HG02588 (cell line): ENCODE measurements at regions not wholly inside any gene's neighbourhood (a gene's known extent, or its start where the extent isn't known, plus 50 kb on each side); places are given as distances from the start of the nearest gene placed in this dataset.
"Not testable (repeated sequence)": the region's sequence is repeated elsewhere in the genome, so short reads cannot be mapped to it uniquely, and the experiment has no call there.

ENCODE experiments used
- ATAC-seq: cut with Tn5 transposase; IDR thresholded peaks from one replicate; pipeline ENCODE4 v1.9.1; 2021; ENCODE audit warnings: mild to moderate bottlenecking, moderate library complexity; ENCODE audit not compliant: unreplicated experiment

GRCh38 chr6:62819640-62820039 lies 391.6 kb upstream of the FKBP1C start:
- no peak for ATAC-seq

- ATAC-seq = no peak
These were observed 402.5 kb upstream of the FKBP1C start for GRCh38 chr6:62808565-62809293.

- ATAC-seq = no peak
These were observed 405.8 kb upstream of the FKBP1C start for GRCh38 chr6:62805431-62805830.

GRCh38 chr6:62803094-62803493 lies 408.2 kb upstream of the FKBP1C start:
- no peak for ATAC-seq

- ATAC-seq = no peak
These were observed 414.1 kb upstream of the FKBP1C start for GRCh38 chr6:62797190-62797589.

- ATAC-seq = no peak
These were observed 435.7 kb upstream of the FKBP1C start for GRCh38 chr6:62775427-62776022.

- ATAC-seq = not testable (repeated sequence)
These were observed 445.1 kb upstream of the FKBP1C start for GRCh38 chr6:62766174-62766573.

GRCh38 chr6:62764841-62765240 lies 446.4 kb upstream of the FKBP1C start:
- no peak for ATAC-seq

GRCh38 chr6:62763125-62763912 lies 447.9 kb upstream of the FKBP1C start:
- ATAC-seq = no peak

- ATAC-seq = no peak
These were observed 460.9 kb upstream of the KHDRBS2 start for GRCh38 chr6:62746968-62747367.

GRCh38 chr6:62746161-62746560 lies 460.1 kb upstream of the KHDRBS2 start:
- ATAC-seq = no peak

GRCh38 chr6:62740596-62740995 lies 454.6 kb upstream of the KHDRBS2 start:
- no peak for ATAC-seq

- no peak for ATAC-seq
These were observed 454.1 kb upstream of the KHDRBS2 start for GRCh38 chr6:62740171-62740570.

- no peak for ATAC-seq
These were observed 451.8 kb upstream of the KHDRBS2 start for GRCh38 chr6:62737792-62738191.

- no peak for ATAC-seq
These were observed 435.4 kb upstream of the KHDRBS2 start for GRCh38 chr6:62721408-62721807.

GRCh38 chr6:62716719-62717118 lies 430.7 kb upstream of the KHDRBS2 start:
- ATAC-seq = no peak

GRCh38 chr6:62714112-62714511 lies 428.1 kb upstream of the KHDRBS2 start:
- no peak for ATAC-seq

- no peak for ATAC-seq
These were observed 425.7 kb upstream of the KHDRBS2 start for GRCh38 chr6:62711750-62712149.

- ATAC-seq = no peak
These were observed 421.9 kb upstream of the KHDRBS2 start for GRCh38 chr6:62707914-62708313.

- ATAC-seq = no peak
These were observed 421.1 kb upstream of the KHDRBS2 start for GRCh38 chr6:62707156-62707555.

- ATAC-seq = no peak
These were observed 397.0 kb upstream of the KHDRBS2 start for GRCh38 chr6:62683063-62683462.

- ATAC-seq = no peak
These were observed 395.1 kb upstream of the KHDRBS2 start for GRCh38 chr6:62681108-62681507.
